ENCODE measurements at regions not wholly inside any gene's neighbourhood (a gene's known extent, or its start where the extent isn't known, plus 50 kb on each side); places are given as distances from the start of the nearest gene placed in this dataset.

- no peak overlapping the region for H3K4me3 Mint-ChIP-seq
- no peak overlapping the region for H3K27ac Mint-ChIP-seq
- H3K9ac ChIP-seq = no peak overlapping the region
- TF ChIP-seq EZH2phosphoT487 (IDR thresholded peaks at IDR 0.05) = no peak
- TF ChIP-seq EZH2 (IDR thresholded peaks at IDR 0.05) = no peak
- no peak for TF ChIP-seq CTCF (IDR thresholded peaks at IDR 0.05)
- no peak overlapping the region for H3K27ac ChIP-seq
- peaks cover 2% of the 10 kb centered on the region for H3K27me3 Mint-ChIP-seq (ENCODE audit: insufficient read depth, low read depth)
- no peaks in the 10 kb centered on the region for H3K36me3 ChIP-seq
- no peak for DNase-seq (ENCODE audit: low spot score)
- no peak overlapping the region for H3K4me3 ChIP-seq
- H2AFZ ChIP-seq (replicated peaks) = no peak overlapping the region
- no peaks in the 10 kb centered on the region for H3K36me3 Mint-ChIP-seq
- no peaks in the 10 kb centered on the region for H3K4me1 Mint-ChIP-seq
- no peaks in the 10 kb centered on the region for H3K27me3 ChIP-seq
- H4K20me1 ChIP-seq (ENCODE audit: low read depth) = no peaks in the 10 kb centered on the region
- H3K79me2 ChIP-seq (ENCODE audit: low read depth) = no peaks in the 10 kb centered on the region
- H3K4me2 ChIP-seq = no peak overlapping the region
- H3F3A ChIP-seq (ENCODE audit: low read depth) = no peaks in the 10 kb centered on the region
- H3K9me3 Mint-ChIP-seq = no peaks in the 10 kb centered on the region
- H3K4me1 ChIP-seq = no peaks in the 10 kb centered on the region
- H3K9me3 ChIP-seq (ENCODE audit: low read depth) = no peaks in the 10 kb centered on the region
Observed at GRCh38 chr18:40524881-40525280, 1430.2 kb upstream of the PIK3C3 start.

- no peaks in the 10 kb centered on the region for H3F3A ChIP-seq (ENCODE audit: low read depth)
- Mint-ChIP-seq H3K4me3 (no peak overlapping the region), H3K4me1 (no peaks in the 10 kb centered on the region), H3K27ac (no peak overlapping the region), H3K27me3 (ENCODE audit: insufficient read depth, low read depth) (peaks cover 4% of the 10 kb centered on the region), H3K9me3 (no peaks in the 10 kb centered on the region), H3K36me3 (no peaks in the 10 kb centered on the region)
- H3K79me2 ChIP-seq (ENCODE audit: low read depth) = no peaks in the 10 kb centered on the region
- H3K4me1 ChIP-seq = no peaks in the 10 kb centered on the region
- TF ChIP-seq EZH2 (IDR thresholded peaks at IDR 0.05) = no peak
- no peak for TF ChIP-seq EZH2phosphoT487 (IDR thresholded peaks at IDR 0.05)
- TF ChIP-seq CTCF (IDR thresholded peaks at IDR 0.05) = no peak
- no peak overlapping the region for H3K4me2 ChIP-seq
- no peak overlapping the region for H3K4me3 ChIP-seq
- H3K36me3 ChIP-seq = no peaks in the 10 kb centered on the region
- DNase-seq (ENCODE audit: low spot score) = no peak
- no peaks in the 10 kb centered on the region for H4K20me1 ChIP-seq (ENCODE audit: low read depth)
- no peaks in the 10 kb centered on the region for H3K27me3 ChIP-seq
- no peaks in the 10 kb centered on the region for H3K9me3 ChIP-seq (ENCODE audit: low read depth)
- H2AFZ ChIP-seq (replicated peaks) = no peak overlapping the region
- no peak overlapping the region for H3K27ac ChIP-seq
- H3K9ac ChIP-seq = no peak overlapping the region
Observed at GRCh38 chr18:40523287-40523686, 1431.7 kb upstream of the PIK3C3 start.

- no peak overlapping the region for H3K27ac ChIP-seq
- Mint-ChIP-seq H3K36me3 (no peaks in the 10 kb centered on the region), H3K27ac (no peak overlapping the region), H3K9me3 (no peaks in the 10 kb centered on the region), H3K27me3 (ENCODE audit: insufficient read depth, low read depth) (no peaks in the 10 kb centered on the region), H3K4me3 (no peak overlapping the region), H3K4me1 (no peaks in the 10 kb centered on the region)
- no peaks in the 10 kb centered on the region for H3K9me3 ChIP-seq (ENCODE audit: low read depth)
- H3K4me1 ChIP-seq = no peaks in the 10 kb centered on the region
- H3K9ac ChIP-seq = no peak overlapping the region
- no peak for DNase-seq (ENCODE audit: low spot score)
- H3F3A ChIP-seq (ENCODE audit: low read depth) = no peaks in the 10 kb centered on the region
- H3K4me3 ChIP-seq = no peak overlapping the region
- no peaks in the 10 kb centered on the region for H3K27me3 ChIP-seq
- H3K36me3 ChIP-seq = no peaks in the 10 kb centered on the region
- TF ChIP-seq CTCF (IDR thresholded peaks at IDR 0.05) (no peak), EZH2phosphoT487 (IDR thresholded peaks at IDR 0.05) (no peak), EZH2 (IDR thresholded peaks at IDR 0.05) (no peak)
- no peak overlapping the region for H2AFZ ChIP-seq (replicated peaks)
- H4K20me1 ChIP-seq (ENCODE audit: low read depth) = no peaks in the 10 kb centered on the region
- H3K79me2 ChIP-seq (ENCODE audit: low read depth) = no peaks in the 10 kb centered on the region
- H3K4me2 ChIP-seq = no peak overlapping the region
Observed at GRCh38 chr18:40501026-40501425, 1454.0 kb upstream of the PIK3C3 start.

GRCh38 chr18:40494603-40495002 lies 1460.4 kb upstream of the PIK3C3 start:
- H3K4me1 ChIP-seq = no peaks in the 10 kb centered on the region
- H3K4me1 Mint-ChIP-seq = no peaks in the 10 kb centered on the region
- H3K9me3 Mint-ChIP-seq = no peaks in the 10 kb centered on the region
- H3K4me3 Mint-ChIP-seq = no peak overlapping the region
- H4K20me1 ChIP-seq (ENCODE audit: low read depth) = no peaks in the 10 kb centered on the region
- H2AFZ ChIP-seq (replicated peaks) = no peak overlapping the region
- H3K27ac Mint-ChIP-seq = no peak overlapping the region
- no peak for TF ChIP-seq EZH2 (IDR thresholded peaks at IDR 0.05)
- TF ChIP-seq EZH2phosphoT487 (IDR thresholded peaks at IDR 0.05) = no peak
- no peak for TF ChIP-seq CTCF (IDR thresholded peaks at IDR 0.05)
- no peaks in the 10 kb centered on the region for H3K27me3 ChIP-seq
- H3K27ac ChIP-seq = no peak overlapping the region
- no peaks in the 10 kb centered on the region for H3K9me3 ChIP-seq (ENCODE audit: low read depth)
- no peaks in the 10 kb centered on the region for H3K27me3 Mint-ChIP-seq (ENCODE audit: insufficient read depth, low read depth)
- no peak overlapping the region for H3K4me2 ChIP-seq
- H3K4me3 ChIP-seq = no peak overlapping the region
- no peaks in the 10 kb centered on the region for H3F3A ChIP-seq (ENCODE audit: low read depth)
- H3K9ac ChIP-seq = no peak overlapping the region
- no peaks in the 10 kb centered on the region for H3K36me3 ChIP-seq
- no peaks in the 10 kb centered on the region for H3K79me2 ChIP-seq (ENCODE audit: low read depth)
- no peak for DNase-seq (ENCODE audit: low spot score)
- H3K36me3 Mint-ChIP-seq = no peaks in the 10 kb centered on the region
